ENCODE measurements at regions not wholly inside any gene's neighbourhood (a gene's known extent, or its start where the extent isn't known, plus 50 kb on each side); places are given as distances from the start of the nearest gene placed in this dataset.

GRCh38 chr10:29730969-29731368 is 96.2 kb upstream of the SVIL start:
- intact Hi-C loops (cut with micrococcal nuclease), result no loop called here

GRCh38 chr10:29730458-29730857 is 95.7 kb upstream of the SVIL start:
- 89% methylated on average over 3 of the region's 5 CpGs for WGBS (ENCODE audit: insufficient coverage)
- peaks cover 0 to 2% (median 1%) of the 10 kb centered on the region in 3 donors for H3K9me3 ChIP-seq (ENCODE audit: control extremely low read depth in 1 of 3, control insufficient read depth in 2 of 3, insufficient read depth in 1 of 3, low read length in 2 of 3)
- no peak for ATAC-seq (ENCODE audit: low read depth)
- no peaks in the 10 kb centered on the region for H3K36me3 ChIP-seq (replicated peaks in 1 of 2; ENCODE audit: control extremely low read depth in 1 of 2, control insufficient read depth in 1 of 2, extremely low read depth in 1 of 2, insufficient read depth in 2 of 2, low read length in 1 of 2)
- Mint-ChIP-seq H3K27me3 (peaks cover 27% of the 10 kb centered on the region), H3K27ac (no peak overlapping the region), H3K4me1 (peaks cover 9% of the 10 kb centered on the region), H3K9me3 (ENCODE audit: insufficient read depth) (no peaks in the 10 kb centered on the region), H3K4me3 (no peak overlapping the region)
- H3K4me1 ChIP-seq (ENCODE audit: control insufficient read depth in 2 of 2, insufficient read depth in 2 of 2, low read length in 2 of 2), result peaks cover 8 to 12% of the 10 kb centered on the region in 2 donors
- H3K27ac ChIP-seq (ENCODE audit: low read length in 2 of 2), result no peak overlapping the region
- H2AFZ ChIP-seq (ENCODE audit: insufficient read depth, low read depth, low read length, poor library complexity, severe bottlenecking), result no peak overlapping the region
- H3K9ac ChIP-seq (ENCODE audit: low read length), result no peak overlapping the region
- CTCF ChIA-PET, result no interaction called here
- H3K4me3 ChIP-seq (ENCODE audit: control extremely low read depth in 1 of 5, extremely low read depth in 1 of 5, insufficient read depth in 1 of 5, low read depth in 2 of 5, low read length in 4 of 5), result no peak overlapping the region
- no peak overlapping the region for H3K4me2 ChIP-seq (replicated peaks; ENCODE audit: low read depth, low read length, poor library complexity, severe bottlenecking)
- no peaks in the 10 kb centered on the region for H3K79me2 ChIP-seq (ENCODE audit: control insufficient read depth, insufficient read depth, low read length)
- DNase-seq, result no peak
- TF ChIP-seq CTCF (IDR thresholded peaks at IDR 0.05) (no peak), EZH2 (IDR thresholded peaks at IDR 0.05; ENCODE audit: borderline replicate concordance, insufficient read depth, low read depth, low read length, poor library complexity, severe bottlenecking) (no peak)
- POLR2A ChIA-PET, result no interaction called here
- no peaks in the 10 kb centered on the region for H4K20me1 ChIP-seq (ENCODE audit: control insufficient read depth, insufficient read depth, low read length, poor library complexity, severe bottlenecking)
- intact Hi-C loops (cut with micrococcal nuclease), result no loop called here
- peaks cover 0 to 11% (median 4%) of the 10 kb centered on the region in 4 experiments for H3K27me3 ChIP-seq (replicated peaks in 1 of 4; ENCODE audit: control extremely low read depth in 1 of 4, control insufficient read depth in 3 of 4, insufficient read depth in 4 of 4, low read length in 3 of 4)

More at GRCh38 chr10:29730969-29731368, 96.2 kb upstream of the SVIL start:
- Mint-ChIP-seq H3K27ac (no peak overlapping the region), H3K4me1 (peaks cover 9% of the 10 kb centered on the region), H3K4me3 (no peak overlapping the region), H3K9me3 (ENCODE audit: insufficient read depth) (no peaks in the 10 kb centered on the region), H3K27me3 (peaks cover 27% of the 10 kb centered on the region)
- no peak for ATAC-seq (ENCODE audit: low read depth)
- Histone ChIP-seq H3K9ac (ENCODE audit: low read length) (no peak overlapping the region), H3K4me2 (replicated peaks; ENCODE audit: low read depth, low read length, poor library complexity, severe bottlenecking) (no peak overlapping the region), H3K9me3 (ENCODE audit: control extremely low read depth in 1 of 3, control insufficient read depth in 2 of 3, insufficient read depth in 1 of 3, low read length in 2 of 3) (peaks cover 0 to 5% (median 1%) of the 10 kb centered on the region in 3 donors), H3K27me3 (replicated peaks in 1 of 4; ENCODE audit: control extremely low read depth in 1 of 4, control insufficient read depth in 3 of 4, insufficient read depth in 4 of 4, low read length in 3 of 4) (peaks cover 0 to 13% (median 5%) of the 10 kb centered on the region in 4 experiments), H4K20me1 (ENCODE audit: control insufficient read depth, insufficient read depth, low read length, poor library complexity, severe bottlenecking) (no peaks in the 10 kb centered on the region), H3K27ac (ENCODE audit: low read length in 2 of 2) (no peak overlapping the region), H3K4me3 (ENCODE audit: control extremely low read depth in 1 of 5, extremely low read depth in 1 of 5, insufficient read depth in 1 of 5, low read depth in 2 of 5, low read length in 4 of 5) (no peak overlapping the region), H3K4me1 (ENCODE audit: control insufficient read depth in 2 of 2, insufficient read depth in 2 of 2, low read length in 2 of 2) (peaks cover 10% of the 10 kb centered on the region in 2 donors), H3K79me2 (ENCODE audit: control insufficient read depth, insufficient read depth, low read length) (no peaks in the 10 kb centered on the region), H3K36me3 (replicated peaks in 1 of 2; ENCODE audit: control extremely low read depth in 1 of 2, control insufficient read depth in 1 of 2, extremely low read depth in 1 of 2, insufficient read depth in 2 of 2, low read length in 1 of 2) (no peaks in the 10 kb centered on the region), H2AFZ (ENCODE audit: insufficient read depth, low read depth, low read length, poor library complexity, severe bottlenecking) (no peak overlapping the region)
- 84% methylated on average over 4 of the region's 6 CpGs for WGBS (ENCODE audit: insufficient coverage)
- DNase-seq, result no peak
- POLR2A ChIA-PET, result no interaction called here
- CTCF ChIA-PET, result no interaction called here
- TF ChIP-seq EZH2 (IDR thresholded peaks at IDR 0.05; ENCODE audit: borderline replicate concordance, insufficient read depth, low read depth, low read length, poor library complexity, severe bottlenecking) (no peak), CTCF (IDR thresholded peaks at IDR 0.05) (no peak)

All from B cell (primary cell).